Cerebellar cortex (tissue), 1 donor: ENCODE measurements at regions not wholly inside any gene's neighbourhood (a gene's known extent, or its start where the extent isn't known, plus 50 kb on each side); places are given as distances from the start of the nearest gene placed in this dataset.
A peak's percentile ranks its signal among the peaks of the same experiment; 100 is the strongest.
"Not testable (repeated sequence)": the region's sequence is repeated elsewhere in the genome, so short reads cannot be mapped to it uniquely, and the experiment has no call there.

ENCODE experiments used
- DNase-seq: peaks from one replicate; pipeline ENCODE4 v3.0.0-alpha.2; 2015; ENCODE audit warnings: low spot score

- not testable (repeated sequence) for DNase-seq
Observed at GRCh38 chr4:82301390-82301789, 72.4 kb downstream of the HNRNPD start.

GRCh38 chr4:82293304-82293703 lies 80.5 kb downstream of the HNRNPD start:
- no peak for DNase-seq

- DNase-seq = no peak
Observed at GRCh38 chr4:82287720-82288119, 86.1 kb downstream of the HNRNPD start.

DNA sequence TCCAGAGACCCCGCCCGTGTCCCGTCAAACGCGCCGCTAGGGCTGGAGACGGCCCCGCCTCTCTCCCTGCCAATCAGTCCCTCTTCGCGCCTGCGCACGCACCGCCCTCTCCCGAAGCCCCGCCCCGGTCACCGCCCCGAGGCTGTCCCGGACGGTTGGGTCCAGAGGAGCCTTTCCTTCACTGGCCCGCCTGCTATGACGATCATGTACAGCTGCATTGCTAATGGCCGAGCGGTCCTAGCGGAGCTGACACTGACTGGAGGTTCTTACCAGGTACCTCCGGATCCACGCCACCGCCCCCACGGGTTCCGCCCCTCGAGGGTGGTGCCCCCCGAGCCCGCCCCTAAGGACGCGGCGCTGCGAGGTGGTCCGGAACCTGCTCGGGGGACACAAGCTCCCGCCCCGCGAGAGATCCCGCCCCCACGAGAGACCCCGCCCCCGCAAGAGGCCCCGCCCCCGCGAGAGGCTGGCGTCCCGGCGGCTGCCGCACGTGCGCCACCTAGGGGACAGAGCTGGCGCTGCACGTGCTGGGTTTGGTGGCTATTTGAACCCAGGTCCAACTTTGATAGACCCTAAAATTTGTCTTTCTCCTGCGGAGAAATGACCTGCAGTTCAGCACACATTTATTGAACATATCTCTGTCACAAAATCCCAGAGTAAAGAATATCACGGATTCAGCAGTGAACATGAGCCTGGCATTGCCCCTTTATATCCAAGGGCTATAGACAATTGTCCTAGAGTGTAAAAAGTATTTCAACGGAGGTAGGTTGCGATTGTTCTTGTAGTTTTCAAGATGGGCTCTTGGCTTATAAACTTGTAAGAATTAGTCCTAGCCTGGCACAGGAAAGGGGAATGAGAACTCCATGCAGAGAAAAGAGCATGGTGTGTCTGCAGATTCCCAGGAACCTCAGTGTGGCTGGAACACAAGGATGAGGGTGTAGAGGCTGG lies 88.7 kb downstream of the HNRNPD start:
- DNase-seq = peak; percentile 97

- DNase-seq = no peak
Observed at GRCh38 chr4:82284475-82284857, 89.3 kb downstream of the HNRNPD start.

DNA sequence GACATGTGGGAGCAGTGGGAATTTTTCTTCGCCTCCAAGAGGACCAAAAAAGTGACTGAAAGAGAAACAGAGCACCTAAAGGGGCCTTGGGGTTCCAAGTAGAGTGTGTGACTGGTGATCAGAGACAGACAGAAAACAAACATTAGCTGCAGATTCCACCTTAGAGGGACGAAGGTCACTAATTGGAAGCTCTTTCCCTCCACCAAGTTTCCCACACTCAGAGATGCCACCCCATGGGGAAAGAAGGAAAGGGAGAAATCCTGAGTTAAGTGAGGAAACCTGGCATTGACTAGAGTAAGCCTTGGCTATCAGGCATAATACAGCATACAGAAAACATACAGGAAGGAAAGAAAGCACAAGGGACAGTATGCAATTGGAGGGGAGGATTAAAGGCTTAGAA lies 90.9 kb downstream of the HNRNPD start:
- no peak for DNase-seq

- not testable (repeated sequence) for DNase-seq
Observed at GRCh38 chr4:82279550-82279949, 94.2 kb downstream of the HNRNPD start.

- no peak for DNase-seq
Observed at GRCh38 chr4:82276332-82276640, 97.5 kb downstream of the HNRNPD start.

DNA sequence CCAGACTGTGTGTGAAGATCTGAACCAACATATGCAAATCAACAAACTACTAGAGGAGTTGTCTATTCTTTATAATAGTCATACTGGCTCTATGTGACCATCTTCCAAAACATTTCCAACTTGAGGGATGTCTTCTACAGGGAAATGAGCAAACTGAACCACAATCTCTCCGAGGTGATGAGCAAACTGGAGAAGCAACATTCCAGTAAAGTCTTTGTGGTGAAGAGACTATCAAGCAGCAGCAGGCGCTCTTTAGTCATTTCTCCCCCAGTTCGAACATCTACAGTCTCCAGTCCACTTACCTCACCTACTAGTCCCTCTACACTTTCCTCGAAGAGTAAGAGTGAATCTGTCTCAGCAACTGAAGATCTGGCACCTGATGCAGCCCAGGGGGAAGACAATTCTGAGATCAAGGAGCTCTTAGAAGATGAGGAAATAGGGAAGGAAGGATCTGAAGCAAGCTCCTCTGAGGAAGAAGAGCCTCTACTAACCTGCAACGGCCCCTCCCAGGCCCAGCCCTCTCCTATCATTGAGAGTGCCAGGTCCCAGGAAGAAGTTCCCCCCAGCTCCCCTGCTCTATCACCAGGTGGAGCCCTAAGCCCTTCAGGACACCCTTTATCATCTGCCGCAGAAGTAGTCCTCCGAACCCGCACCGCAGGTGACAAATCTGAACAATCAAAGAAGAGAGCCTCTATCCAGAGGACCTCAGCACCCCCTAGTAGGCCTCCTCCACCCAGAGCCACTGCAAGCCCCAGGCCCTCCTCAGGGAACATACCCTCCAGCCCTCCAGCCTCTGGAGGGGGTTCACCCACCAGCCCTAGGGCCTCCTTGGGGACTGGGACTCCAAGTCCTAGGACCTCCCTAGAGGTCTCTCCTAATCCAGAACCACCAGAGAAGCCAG lies 98.1 kb downstream of the HNRNPD start:
- DNase-seq = no peak

GRCh38 chr4:82274700-82275099 lies 99.1 kb downstream of the HNRNPD start:
- not testable (repeated sequence) for DNase-seq

DNA sequence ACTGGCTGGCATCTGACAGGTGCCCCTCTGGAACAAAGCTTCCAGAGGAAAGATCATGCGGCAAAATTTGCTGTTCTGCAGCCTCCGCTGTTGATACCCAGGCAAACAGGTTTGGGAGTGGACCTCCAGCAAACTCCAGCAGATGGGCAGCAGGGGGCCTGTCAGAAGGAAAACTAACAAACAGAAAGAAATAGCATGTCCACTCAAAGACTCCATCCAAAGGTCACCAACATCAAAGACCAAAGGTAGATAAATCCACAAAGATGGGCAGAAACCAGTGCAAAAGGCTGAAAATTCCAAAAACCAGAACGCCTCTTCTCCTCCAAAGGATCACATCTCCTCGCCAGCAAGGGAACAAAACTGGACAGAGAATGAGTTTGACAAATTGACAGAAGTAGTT lies 101.3 kb downstream of the HNRNPD start:
- not testable (repeated sequence) for DNase-seq

DNA sequence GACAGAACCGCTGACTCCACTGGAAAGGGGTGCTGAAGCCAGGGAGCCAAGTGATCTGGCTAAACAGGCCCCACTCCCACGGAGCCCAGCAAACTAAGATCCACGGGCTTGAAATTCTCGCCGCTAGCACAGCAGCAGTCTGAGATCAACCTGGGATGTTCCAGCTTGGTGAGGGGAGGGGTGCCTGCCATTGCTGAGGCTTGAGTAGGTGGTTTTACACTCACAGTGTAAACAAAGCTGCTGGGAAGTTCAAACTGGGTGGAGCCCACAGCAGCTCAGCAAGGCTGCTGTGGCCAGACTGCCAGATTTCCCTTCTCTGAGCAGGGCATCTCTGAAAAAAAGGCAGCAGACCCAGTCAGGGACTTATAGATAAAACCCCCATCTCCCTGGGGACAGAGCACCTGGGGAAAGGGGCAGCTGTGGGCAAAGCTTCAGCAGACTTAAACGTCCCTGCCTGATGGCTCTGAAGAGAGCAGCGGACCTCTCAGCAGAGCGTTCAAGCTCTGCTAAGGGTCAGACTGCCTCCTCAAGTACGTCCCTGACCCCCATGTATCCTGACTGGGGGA lies 101.8 kb downstream of the HNRNPD start:
- not testable (repeated sequence) for DNase-seq

GRCh38 chr4:82268826-82269193 lies 105.0 kb downstream of the HNRNPD start:
- DNase-seq = no peak

GRCh38 chr4:82268050-82268825 lies 105.6 kb downstream of the HNRNPD start:
- peak; percentile 80 for DNase-seq

GRCh38 chr4:82267506-82267905 lies 106.3 kb downstream of the HNRNPD start:
- no peak for DNase-seq

DNA sequence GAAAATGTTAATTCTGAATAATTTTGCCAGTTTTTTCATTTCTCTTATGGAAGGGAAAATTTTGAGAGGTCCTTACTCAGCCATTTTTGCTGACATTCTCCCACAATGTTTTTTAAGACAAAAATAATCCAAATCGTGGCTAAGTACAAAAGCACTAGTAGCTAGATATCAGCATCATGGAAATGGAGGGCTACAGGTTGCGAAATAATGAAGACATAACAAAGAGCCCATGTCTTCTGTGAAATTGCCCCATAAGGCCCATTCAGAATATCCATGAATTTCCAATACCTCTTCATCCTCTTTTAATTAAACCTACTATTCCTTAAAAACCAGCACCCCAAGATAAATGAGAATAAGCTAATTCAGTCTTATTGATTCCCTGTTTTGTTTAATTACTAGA lies 107.4 kb downstream of the HNRNPD start:
- DNase-seq = no peak

GRCh38 chr4:82261084-82261483 lies 112.7 kb downstream of the HNRNPD start:
- DNase-seq = no peak

GRCh38 chr4:82260632-82261031 lies 113.2 kb downstream of the HNRNPD start:
- no peak for DNase-seq

DNA sequence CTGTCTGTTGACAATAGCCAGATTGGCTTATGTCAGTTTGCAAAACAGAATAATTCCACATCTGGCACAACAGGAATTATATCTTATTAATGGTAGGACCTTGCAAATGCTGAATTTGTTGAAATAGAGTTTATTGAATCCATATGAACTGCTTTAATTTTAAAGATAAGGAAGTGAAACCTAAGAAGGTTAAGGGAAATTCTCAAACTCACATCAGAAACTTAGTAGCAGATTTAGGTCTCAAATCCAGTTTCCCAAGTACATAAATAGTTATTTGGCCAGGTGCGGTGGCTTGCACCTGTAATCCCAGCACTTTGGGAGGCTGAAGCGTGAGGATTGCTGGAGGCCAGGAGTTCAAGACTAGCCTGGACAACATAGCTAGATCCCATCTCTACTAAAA lies 117.1 kb downstream of the HNRNPD start:
- no peak for DNase-seq

DNA sequence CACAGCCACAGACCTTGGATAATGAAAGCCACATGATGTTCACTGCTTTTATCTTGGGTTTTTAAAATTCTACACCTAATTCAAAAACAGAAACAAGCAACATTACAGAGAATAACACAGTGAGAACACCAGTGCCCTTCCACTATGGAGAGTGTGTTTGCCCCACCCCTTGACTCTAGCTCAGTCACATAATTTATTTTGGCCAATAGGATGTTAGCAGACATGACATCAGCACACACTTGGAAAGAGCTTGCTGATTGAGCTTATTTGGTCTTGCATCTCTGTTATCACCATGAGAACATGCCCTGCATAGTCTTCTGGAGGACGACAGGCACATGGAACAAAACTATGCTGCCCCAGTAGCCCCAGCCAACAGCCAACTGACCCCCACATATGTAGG lies 118.1 kb downstream of the HNRNPD start:
- no peak for DNase-seq

GRCh38 chr4:82248903-82249632 lies 124.7 kb downstream of the HNRNPD start:
- DNase-seq = peak; percentile 5
